ENCODE measurements at regions not wholly inside any gene's neighbourhood (a gene's known extent, or its start where the extent isn't known, plus 50 kb on each side); places are given as distances from the start of the nearest gene placed in this dataset.

DNA sequence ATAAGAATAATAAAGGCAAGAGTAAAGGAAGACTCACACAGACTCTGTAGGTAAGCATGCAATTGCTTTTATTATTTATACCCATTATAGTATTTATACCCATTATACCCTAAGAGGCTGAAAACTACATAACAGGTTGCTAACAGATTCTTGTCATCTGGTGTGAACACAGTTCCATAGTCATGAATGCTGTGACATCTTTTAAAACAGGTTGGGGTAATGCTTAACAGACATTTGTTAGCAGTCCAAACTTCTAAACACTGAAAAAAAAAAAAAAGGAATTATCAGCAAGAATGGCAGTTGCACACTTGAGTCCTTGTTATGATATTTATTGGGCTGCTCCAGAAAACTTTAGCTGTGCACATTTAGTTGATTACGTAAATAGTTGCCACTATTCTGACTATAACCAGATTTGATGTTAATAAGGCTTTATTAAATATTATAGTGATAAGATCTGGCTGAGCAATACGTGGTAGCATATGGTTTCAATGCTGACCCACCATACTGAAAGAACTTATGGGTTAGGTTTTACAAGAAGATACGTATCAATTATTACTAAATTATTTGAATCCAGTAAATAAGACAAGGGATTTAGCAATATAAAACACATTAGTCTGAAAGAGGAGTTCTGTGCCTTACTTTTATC lies 888.8 kb downstream of the LRRTM4 start:
- Histone ChIP-seq H3K27me3 (ENCODE audit: control insufficient read depth, insufficient read depth, low read length, poor library complexity, severe bottlenecking) (no peaks in the 10 kb centered on the region), H3K27ac (ENCODE audit: low read depth, low read length) (no peak overlapping the region), H3K4me3 (ENCODE audit: low read length) (no peak overlapping the region), H3K36me3 (ENCODE audit: control insufficient read depth, insufficient read depth, low read length) (no peaks in the 10 kb centered on the region), H3K4me1 (ENCODE audit: control insufficient read depth, insufficient read depth, low read length) (no peaks in the 10 kb centered on the region), H3K9me3 (ENCODE audit: control insufficient read depth, low read length) (no peaks in the 10 kb centered on the region), H3K9ac (ENCODE audit: extremely low read depth, low read length, poor library complexity, severe bottlenecking) (no peak overlapping the region)
- 94 to 100% methylated on average over 1 to 3 of the region's 3 CpGs for WGBS, 2 experiments (ENCODE audit: insufficient coverage in 1 of 2, insufficient read length in 1 of 2)
- DNase-seq = no peak
- Mint-ChIP-seq H3K4me3 (no peak overlapping the region), H3K4me1 (peaks cover 21% of the 10 kb centered on the region), H3K9me3 (peaks cover 6% of the 10 kb centered on the region), H3K27ac (no peak overlapping the region), H3K36me3 (ENCODE audit: low read depth) (no peaks in the 10 kb centered on the region), H3K27me3 (ENCODE audit: insufficient read depth) (no peaks in the 10 kb centered on the region)
- TF ChIP-seq, protein P1, sequence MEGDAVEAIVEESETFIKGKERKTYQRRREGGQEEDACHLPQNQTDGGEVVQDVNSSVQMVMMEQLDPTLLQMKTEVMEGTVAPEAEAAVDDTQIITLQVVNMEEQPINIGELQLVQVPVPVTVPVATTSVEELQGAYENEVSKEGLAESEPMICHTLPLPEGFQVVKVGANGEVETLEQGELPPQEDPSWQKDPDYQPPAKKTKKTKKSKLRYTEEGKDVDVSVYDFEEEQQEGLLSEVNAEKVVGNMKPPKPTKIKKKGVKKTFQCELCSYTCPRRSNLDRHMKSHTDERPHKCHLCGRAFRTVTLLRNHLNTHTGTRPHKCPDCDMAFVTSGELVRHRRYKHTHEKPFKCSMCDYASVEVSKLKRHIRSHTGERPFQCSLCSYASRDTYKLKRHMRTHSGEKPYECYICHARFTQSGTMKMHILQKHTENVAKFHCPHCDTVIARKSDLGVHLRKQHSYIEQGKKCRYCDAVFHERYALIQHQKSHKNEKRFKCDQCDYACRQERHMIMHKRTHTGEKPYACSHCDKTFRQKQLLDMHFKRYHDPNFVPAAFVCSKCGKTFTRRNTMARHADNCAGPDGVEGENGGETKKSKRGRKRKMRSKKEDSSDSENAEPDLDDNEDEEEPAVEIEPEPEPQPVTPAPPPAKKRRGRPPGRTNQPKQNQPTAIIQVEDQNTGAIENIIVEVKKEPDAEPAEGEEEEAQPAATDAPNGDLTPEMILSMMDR (conservative IDR thresholded peaks at IDR 0.05) = no peak

DNA sequence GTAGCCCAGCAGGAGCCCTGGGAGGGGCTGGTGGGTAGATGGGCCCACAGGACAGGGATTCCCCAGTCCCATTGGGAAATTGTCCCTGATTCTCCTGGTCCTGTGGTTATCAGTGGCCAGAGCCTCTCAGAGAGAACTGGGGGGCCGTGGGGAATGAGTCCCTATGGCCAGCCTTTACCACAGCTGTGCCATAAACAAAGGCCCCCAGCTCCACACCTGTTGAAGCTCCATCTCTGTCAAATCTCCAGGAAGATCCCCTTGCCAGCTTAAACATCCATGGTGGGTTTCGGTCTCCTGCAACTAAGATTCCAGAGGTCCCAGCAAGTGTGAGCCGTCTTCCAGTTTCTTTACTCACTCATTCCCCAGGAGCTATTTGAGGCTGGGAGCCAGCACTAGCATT lies 897.1 kb downstream of the LRRTM4 start:
- TF ChIP-seq, protein P1 (conservative IDR thresholded peaks at IDR 0.05) = no peak
- Histone ChIP-seq H3K27ac (ENCODE audit: low read depth, low read length) (no peak overlapping the region), H3K36me3 (ENCODE audit: control insufficient read depth, insufficient read depth, low read length) (no peaks in the 10 kb centered on the region), H3K4me1 (ENCODE audit: control insufficient read depth, insufficient read depth, low read length) (no peaks in the 10 kb centered on the region), H3K27me3 (ENCODE audit: control insufficient read depth, insufficient read depth, low read length, poor library complexity, severe bottlenecking) (no peaks in the 10 kb centered on the region), H3K9me3 (ENCODE audit: control insufficient read depth, low read length) (no peaks in the 10 kb centered on the region), H3K4me3 (ENCODE audit: low read length) (no peak overlapping the region), H3K9ac (ENCODE audit: extremely low read depth, low read length, poor library complexity, severe bottlenecking) (no peak overlapping the region)
- H3K36me3 Mint-ChIP-seq (ENCODE audit: low read depth) = no peaks in the 10 kb centered on the region
- peak overlapping the region; percentile 44 for H3K27ac Mint-ChIP-seq
- no peak overlapping the region for H3K4me3 Mint-ChIP-seq
- no peaks in the 10 kb centered on the region for H3K9me3 Mint-ChIP-seq
- no peaks in the 10 kb centered on the region for H3K27me3 Mint-ChIP-seq (ENCODE audit: insufficient read depth)
- no peak for DNase-seq
- 96 to 97% methylated on average over 3 of the region's 3 CpGs for WGBS, 2 experiments (ENCODE audit: insufficient coverage in 1 of 2, insufficient read length in 1 of 2)
- H3K4me1 Mint-ChIP-seq = peaks cover 21% of the 10 kb centered on the region

DNA sequence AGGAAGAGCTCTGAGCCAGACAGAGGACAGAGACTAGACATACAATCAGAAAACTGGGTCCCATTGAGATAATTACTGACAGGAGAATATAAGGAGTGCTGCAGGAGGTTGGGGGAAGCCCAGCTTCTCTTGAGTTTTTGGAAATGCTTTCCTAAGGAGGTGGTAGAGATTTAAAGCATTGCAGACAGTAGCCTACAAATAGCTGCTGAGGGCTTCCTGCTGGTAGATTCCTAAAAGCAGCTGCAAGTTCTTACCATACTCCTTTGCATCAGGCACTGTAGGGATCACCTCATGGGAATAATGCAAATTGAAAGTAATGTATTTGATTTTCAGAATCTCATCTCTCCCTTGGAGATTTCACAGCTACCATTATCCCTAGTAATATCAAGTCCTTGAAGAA lies 902.6 kb upstream of the GCFC2 start:
- H3K9me3 Mint-ChIP-seq = no peaks in the 10 kb centered on the region
- H3K4me3 Mint-ChIP-seq = no peak overlapping the region
- H3K9ac ChIP-seq (ENCODE audit: extremely low read depth, low read length, poor library complexity, severe bottlenecking) = no peak overlapping the region
- DNase-seq = peak; percentile 59
- H3K4me1 Mint-ChIP-seq = peaks cover 22% of the 10 kb centered on the region
- H3K27ac Mint-ChIP-seq = no peak overlapping the region
- no peaks in the 10 kb centered on the region for H3K9me3 ChIP-seq (ENCODE audit: control insufficient read depth, low read length)
- no peak overlapping the region for H3K27ac ChIP-seq (ENCODE audit: low read depth, low read length)
- H3K36me3 ChIP-seq (ENCODE audit: control insufficient read depth, insufficient read depth, low read length) = no peaks in the 10 kb centered on the region
- no peaks in the 10 kb centered on the region for H3K27me3 ChIP-seq (ENCODE audit: control insufficient read depth, insufficient read depth, low read length, poor library complexity, severe bottlenecking)
- H3K4me1 ChIP-seq (ENCODE audit: control insufficient read depth, insufficient read depth, low read length) = no peaks in the 10 kb centered on the region
- H3K4me3 ChIP-seq (ENCODE audit: low read length) = no peak overlapping the region
- H3K36me3 Mint-ChIP-seq (ENCODE audit: low read depth) = no peaks in the 10 kb centered on the region
- TF ChIP-seq, protein P1 (conservative IDR thresholded peaks at IDR 0.05) = no peak
- H3K27me3 Mint-ChIP-seq (ENCODE audit: insufficient read depth) = no peaks in the 10 kb centered on the region
